VCaP (cell line): ENCODE measurements at regions not wholly inside any gene's neighbourhood (a gene's known extent, or its start where the extent isn't known, plus 50 kb on each side); places are given as distances from the start of the nearest gene placed in this dataset.

Source experiments
- H3K27ac ChIP-seq: fragments of 450-650 bp; 2 replicates; pipeline ENCODE4 v1.5.1; 2017
- TF ChIP-seq, protein P1 (sequence below): fragments of 450-650 bp; conservative IDR thresholded peaks from 2 replicates; pipeline ENCODE4 v1.5.1; 2017; ENCODE audit warnings: mild to moderate bottlenecking, moderate library complexity

DNA sequence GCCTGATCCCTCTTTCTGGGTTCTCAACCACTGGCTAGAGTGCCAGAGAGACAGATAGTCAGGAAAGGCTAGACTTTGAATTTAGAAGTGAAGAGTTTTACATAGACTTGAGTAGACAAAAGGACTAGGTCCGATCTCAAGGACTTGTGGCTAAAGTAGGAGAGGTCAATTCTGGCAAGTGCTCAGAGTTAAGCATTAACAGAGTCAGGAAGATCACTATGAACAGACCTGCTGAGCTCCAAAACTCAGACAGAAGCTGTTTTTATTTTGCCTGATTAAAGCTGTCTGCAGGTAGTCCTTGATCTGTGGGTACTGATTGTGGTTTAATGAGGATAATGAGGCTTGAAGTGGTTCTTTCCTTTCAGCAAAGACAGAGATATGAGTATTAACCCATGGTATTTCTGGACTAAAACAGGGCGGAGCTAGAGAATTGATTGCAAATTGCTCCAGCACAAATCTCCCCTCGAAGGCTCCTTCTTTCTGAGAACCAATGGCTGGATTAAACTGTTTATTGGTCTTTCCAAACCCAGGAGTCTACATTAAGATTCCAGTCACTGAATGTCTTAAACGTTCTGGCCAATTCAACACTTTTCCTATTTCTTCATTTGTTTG lies 423.2 kb downstream of the IPMK start:
- no peak overlapping the region for H3K27ac ChIP-seq
- TF ChIP-seq, protein P1, sequence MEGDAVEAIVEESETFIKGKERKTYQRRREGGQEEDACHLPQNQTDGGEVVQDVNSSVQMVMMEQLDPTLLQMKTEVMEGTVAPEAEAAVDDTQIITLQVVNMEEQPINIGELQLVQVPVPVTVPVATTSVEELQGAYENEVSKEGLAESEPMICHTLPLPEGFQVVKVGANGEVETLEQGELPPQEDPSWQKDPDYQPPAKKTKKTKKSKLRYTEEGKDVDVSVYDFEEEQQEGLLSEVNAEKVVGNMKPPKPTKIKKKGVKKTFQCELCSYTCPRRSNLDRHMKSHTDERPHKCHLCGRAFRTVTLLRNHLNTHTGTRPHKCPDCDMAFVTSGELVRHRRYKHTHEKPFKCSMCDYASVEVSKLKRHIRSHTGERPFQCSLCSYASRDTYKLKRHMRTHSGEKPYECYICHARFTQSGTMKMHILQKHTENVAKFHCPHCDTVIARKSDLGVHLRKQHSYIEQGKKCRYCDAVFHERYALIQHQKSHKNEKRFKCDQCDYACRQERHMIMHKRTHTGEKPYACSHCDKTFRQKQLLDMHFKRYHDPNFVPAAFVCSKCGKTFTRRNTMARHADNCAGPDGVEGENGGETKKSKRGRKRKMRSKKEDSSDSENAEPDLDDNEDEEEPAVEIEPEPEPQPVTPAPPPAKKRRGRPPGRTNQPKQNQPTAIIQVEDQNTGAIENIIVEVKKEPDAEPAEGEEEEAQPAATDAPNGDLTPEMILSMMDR, result no peak

DNA sequence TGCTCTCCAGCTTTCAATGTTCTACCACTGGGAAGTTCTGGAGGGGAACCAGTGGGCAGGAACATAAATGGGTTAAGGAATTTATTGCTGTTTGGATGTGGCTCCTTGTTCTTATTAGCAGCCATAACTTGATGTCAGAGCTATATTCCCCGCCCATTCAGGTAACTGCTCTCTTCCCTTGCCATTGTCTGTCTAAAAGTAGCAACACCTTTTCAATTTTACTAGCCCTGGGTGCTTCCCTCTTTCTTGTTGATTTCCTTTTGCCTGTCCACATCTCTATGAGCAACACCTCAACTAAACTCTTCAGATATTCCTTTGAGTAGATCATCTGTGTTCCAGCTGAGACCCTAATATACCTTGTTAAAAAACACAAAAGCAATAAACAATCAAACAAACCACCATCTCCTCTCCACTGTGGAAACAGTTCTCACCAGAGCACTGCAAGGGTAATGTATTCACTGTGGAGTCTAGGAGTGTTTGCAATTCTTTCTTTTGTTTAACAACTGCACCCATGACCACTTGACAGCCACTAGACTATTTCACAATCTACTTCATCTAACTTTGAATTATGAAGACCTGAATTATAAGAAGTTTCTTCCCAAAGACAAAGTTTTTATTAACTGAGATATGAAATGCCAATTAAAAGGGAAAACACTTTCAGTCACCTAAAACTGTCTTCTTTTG lies 436.7 kb downstream of the IPMK start:
- TF ChIP-seq, protein P1, result no peak
- no peak overlapping the region for H3K27ac ChIP-seq

DNA sequence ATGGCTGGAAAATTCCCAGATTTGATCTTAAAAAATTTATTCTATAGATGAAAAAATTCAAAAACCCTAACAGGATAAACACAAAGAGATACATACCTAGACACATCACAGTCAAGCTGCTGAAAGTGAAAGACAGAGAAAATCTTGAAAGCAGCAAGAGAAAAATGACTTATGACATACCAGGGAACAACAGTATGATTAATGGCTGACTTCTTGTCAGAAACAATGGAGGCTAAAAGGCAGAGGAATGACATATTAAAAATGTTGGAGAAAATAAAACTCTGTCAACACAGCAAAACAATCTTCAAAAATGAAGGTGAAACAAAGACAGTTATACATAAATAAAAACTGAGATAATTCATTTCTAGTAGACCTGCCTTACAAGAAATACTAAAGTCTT lies 442.7 kb downstream of the IPMK start:
- TF ChIP-seq, protein P1, result no peak
- no peak overlapping the region for H3K27ac ChIP-seq

DNA sequence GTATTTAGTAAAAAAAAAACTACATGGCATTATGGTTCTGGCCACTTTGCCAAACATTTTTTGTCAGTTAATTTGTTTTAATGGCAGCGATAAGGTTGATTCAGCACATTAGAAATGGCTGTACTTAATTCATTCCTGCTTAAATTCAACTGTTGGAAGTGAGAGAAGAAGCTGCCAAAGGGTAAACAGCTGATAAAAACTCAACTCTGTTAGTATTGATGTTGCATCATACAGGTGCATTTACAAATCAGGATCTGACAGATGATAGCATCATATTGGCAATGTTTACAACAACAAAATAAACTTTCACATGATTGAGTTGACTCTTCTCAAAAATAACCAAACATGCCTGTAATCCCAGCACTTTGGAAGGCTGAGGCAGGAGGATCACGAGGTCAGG lies 444.3 kb downstream of the IPMK start:
- H3K27ac ChIP-seq, result no peak overlapping the region
- TF ChIP-seq, protein P1, result no peak

DNA sequence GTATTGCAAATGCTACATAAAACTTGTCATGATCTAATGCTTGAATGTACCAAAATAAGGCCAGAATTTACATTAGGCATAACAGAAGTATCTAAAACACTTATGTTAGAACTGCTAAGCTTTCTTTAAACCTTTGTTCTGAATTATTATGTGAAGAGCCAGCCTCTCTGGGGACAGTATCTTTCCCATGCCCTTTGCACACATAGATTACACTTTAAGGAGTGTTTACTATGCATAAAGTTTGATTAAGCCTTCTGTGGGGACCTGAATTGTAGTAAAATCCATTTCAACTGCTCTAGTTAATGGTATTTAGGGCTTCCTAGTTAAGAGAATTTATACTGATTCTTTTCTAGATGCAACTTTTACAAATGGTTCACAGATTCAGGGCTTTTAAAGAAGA lies 444.7 kb downstream of the IPMK start:
- TF ChIP-seq, protein P1, result no peak
- no peak overlapping the region for H3K27ac ChIP-seq

DNA sequence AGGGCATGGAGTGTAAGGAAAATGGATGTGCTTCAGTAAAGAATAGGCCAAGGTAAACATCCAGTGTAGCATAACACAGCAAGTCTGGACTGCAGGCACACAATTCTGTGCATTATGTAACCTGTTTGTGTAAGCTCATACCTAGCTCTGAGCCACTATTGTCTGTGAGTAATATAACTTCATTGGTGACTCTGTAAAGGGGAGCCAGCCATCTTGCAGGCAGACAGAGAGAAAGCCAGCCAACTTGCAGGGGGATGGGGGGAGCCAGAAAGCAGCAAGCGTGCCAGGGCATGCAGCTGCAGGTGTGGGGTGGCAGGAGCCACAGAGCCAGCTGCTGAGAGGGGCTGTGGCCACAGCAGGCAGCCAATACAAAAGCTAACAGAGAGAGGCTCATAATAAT lies 449.2 kb downstream of the IPMK start:
- H3K27ac ChIP-seq, result no peak overlapping the region
- TF ChIP-seq, protein P1, result no peak

DNA sequence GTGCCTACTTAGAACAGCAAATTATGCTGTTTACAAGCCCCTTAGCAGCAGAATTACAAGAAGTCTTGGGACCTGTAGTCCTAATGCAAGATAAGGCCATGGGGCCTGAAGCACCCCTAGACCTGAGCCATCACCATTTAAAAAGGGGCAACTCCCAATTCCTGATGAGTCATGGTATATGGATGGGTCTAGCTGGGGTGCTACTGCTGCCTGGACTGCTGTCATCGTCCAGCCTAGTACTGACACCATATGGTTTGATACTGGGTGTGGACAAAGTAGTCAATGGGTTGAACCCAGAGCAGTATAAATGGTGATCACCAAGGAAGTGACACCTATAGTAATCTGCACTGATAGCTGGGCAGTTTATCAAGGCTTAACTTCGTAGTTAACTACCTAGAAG lies 450.0 kb downstream of the IPMK start:
- TF ChIP-seq, protein P1, result no peak
- H3K27ac ChIP-seq, result no peak overlapping the region
